Calu3 (cell line): ENCODE measurements at regions not wholly inside any gene's neighbourhood (a gene's known extent, or its start where the extent isn't known, plus 50 kb on each side); places are given as distances from the start of the nearest gene placed in this dataset.

Experiments used
- BruUV-seq: library from RNA; stranded (reverse); fragments of 400-500 nt; replicated peaks from 2 replicates; lab custom pipeline; 2021; lab: Mats Ljungman, UMichigan
- CTCF ChIA-PET: fragments of 300-600 bp; sonication (Branson Sonifier 250); formaldehyde crosslinking; loops from one replicate; lab custom pipeline; 2022; ENCODE audit warnings: antibody characterized with exemption; lab: Charles Lee
- DNase-seq: peaks from one replicate; pipeline ENCODE4 v3.0.0; 2022
- H3K27ac Mint-ChIP-seq: one replicate; pipeline ENCODE4 v1.8.0; 2022; ENCODE audit warnings: mixed read lengths; ENCODE audit not compliant: unreplicated experiment
- H3K27me3 Mint-ChIP-seq: one replicate; pipeline ENCODE4 v1.8.0; 2022; ENCODE audit warnings: mixed read lengths; ENCODE audit not compliant: unreplicated experiment
- H3K36me3 Mint-ChIP-seq: one replicate; pipeline ENCODE4 v1.8.0; 2022; ENCODE audit warnings: mild to moderate bottlenecking, moderate library complexity, mixed read lengths; ENCODE audit not compliant: insufficient read depth, unreplicated experiment
- H3K4me1 Mint-ChIP-seq: one replicate; pipeline ENCODE4 v1.8.0; 2022; ENCODE audit warnings: mild to moderate bottlenecking, low read depth, mixed read lengths; ENCODE audit not compliant: unreplicated experiment
- H3K4me3 Mint-ChIP-seq: one replicate; pipeline ENCODE4 v1.8.0; 2022; ENCODE audit warnings: mild to moderate bottlenecking, low read depth, moderate library complexity, mixed read lengths; ENCODE audit not compliant: unreplicated experiment
- H3K9me3 Mint-ChIP-seq: one replicate; pipeline ENCODE4 v1.8.0; 2022; ENCODE audit warnings: low read depth, mixed read lengths; ENCODE audit not compliant: unreplicated experiment
- intact Hi-C: fragments of 100-400 bp; cut with micrococcal nuclease; formaldehyde crosslinking; loops from one replicate; pipeline ENCODE4 v1.10.0; 2022; ENCODE audit not compliant: unreplicated experiment
- TF ChIP-seq, protein P1 (sequence below): fragments of 200-600 bp; IDR thresholded peaks from one replicate; pipeline ENCODE4 v1.8.0; 2022; ENCODE audit warnings: antibody characterized with exemption; ENCODE audit not compliant: unreplicated experiment

DNA sequence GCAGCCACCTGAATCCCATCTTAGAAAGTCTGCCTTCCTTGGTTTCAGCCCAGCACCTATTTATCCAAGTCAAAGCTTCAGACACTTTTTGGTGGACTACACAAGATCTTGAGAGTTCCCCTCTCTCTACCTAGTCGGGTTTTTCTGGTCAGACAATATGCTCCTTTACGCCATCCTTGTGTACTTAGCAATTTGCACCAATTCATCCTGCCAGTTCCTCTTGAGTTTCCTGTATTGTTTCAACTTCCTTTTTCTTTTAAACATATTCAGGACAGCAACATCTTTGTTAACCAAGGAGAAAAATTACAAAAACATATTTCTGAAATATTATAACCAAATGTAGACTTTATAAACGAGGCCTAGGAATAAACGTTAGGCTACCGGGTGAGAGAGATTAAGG, 368.2 kb upstream of the CADM1 start:
- DNase-seq = no peak
- Mint-ChIP-seq H3K4me1 (no peaks in the 10 kb centered on the region), H3K4me3 (no peak overlapping the region), H3K9me3 (peaks cover 2% of the 10 kb centered on the region), H3K36me3 (no peaks in the 10 kb centered on the region), H3K27ac (no peak overlapping the region), H3K27me3 (no peaks in the 10 kb centered on the region)
- intact Hi-C loops = no loop called here
- CTCF ChIA-PET = no interaction called here
- TF ChIP-seq, protein P1, sequence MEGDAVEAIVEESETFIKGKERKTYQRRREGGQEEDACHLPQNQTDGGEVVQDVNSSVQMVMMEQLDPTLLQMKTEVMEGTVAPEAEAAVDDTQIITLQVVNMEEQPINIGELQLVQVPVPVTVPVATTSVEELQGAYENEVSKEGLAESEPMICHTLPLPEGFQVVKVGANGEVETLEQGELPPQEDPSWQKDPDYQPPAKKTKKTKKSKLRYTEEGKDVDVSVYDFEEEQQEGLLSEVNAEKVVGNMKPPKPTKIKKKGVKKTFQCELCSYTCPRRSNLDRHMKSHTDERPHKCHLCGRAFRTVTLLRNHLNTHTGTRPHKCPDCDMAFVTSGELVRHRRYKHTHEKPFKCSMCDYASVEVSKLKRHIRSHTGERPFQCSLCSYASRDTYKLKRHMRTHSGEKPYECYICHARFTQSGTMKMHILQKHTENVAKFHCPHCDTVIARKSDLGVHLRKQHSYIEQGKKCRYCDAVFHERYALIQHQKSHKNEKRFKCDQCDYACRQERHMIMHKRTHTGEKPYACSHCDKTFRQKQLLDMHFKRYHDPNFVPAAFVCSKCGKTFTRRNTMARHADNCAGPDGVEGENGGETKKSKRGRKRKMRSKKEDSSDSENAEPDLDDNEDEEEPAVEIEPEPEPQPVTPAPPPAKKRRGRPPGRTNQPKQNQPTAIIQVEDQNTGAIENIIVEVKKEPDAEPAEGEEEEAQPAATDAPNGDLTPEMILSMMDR = no peak
- no TSS peak for BruUV-seq

GRCh38 chr11:115871161-115871760, 367.0 kb upstream of the CADM1 start:
- no peaks in the 10 kb centered on the region for H3K36me3 Mint-ChIP-seq
- intact Hi-C loops = no loop called here
- no peak for DNase-seq
- H3K27me3 Mint-ChIP-seq = no peaks in the 10 kb centered on the region
- CTCF ChIA-PET = no interaction called here
- no peak overlapping the region for H3K4me3 Mint-ChIP-seq
- BruUV-seq = no TSS peak
- H3K27ac Mint-ChIP-seq = no peak overlapping the region
- TF ChIP-seq, protein P1 = no peak
- no peaks in the 10 kb centered on the region for H3K4me1 Mint-ChIP-seq
- peaks cover 2% of the 10 kb centered on the region for H3K9me3 Mint-ChIP-seq

DNA sequence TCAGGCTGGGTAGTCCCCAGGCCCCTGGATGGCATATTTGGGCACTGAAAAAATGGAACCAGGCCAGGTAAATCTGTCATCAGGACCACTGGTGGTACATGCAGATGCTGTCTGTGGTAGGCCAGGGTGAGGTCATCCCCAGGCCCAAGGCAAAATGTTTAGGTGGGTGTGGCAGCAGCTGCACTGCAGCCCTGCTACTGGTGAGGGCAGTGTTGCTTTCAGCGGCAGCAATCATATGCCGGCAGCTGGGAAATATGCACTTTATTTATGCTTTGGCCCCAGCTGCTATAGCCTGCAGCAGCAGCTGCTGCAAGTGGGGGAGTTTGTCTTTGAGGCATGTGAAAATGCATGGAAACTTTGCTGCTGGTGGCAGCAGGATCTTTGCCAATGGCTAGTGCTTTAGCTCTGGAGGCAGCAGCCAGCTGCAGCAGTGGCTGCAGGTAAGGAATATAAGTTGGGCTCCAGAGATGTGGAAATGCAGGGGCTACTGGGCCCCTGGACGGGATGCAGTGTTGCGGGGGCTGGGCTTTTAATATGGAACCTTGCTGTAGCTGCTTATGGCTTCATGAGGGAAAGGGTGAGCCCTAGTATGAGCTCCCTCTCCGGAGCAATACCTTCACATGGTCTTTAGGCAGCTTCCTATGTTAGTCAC, 365.7 kb upstream of the CADM1 start:
- no TSS peak for BruUV-seq
- Mint-ChIP-seq H3K4me1 (no peaks in the 10 kb centered on the region), H3K27me3 (no peaks in the 10 kb centered on the region), H3K4me3 (no peak overlapping the region), H3K36me3 (no peaks in the 10 kb centered on the region), H3K27ac (no peak overlapping the region), H3K9me3 (peaks cover 2% of the 10 kb centered on the region)
- intact Hi-C loops = no loop called here
- no peak for DNase-seq
- CTCF ChIA-PET = no interaction called here
- TF ChIP-seq, protein P1 = no peak

GRCh38 chr11:115869131-115869530, 364.9 kb upstream of the CADM1 start:
- TF ChIP-seq, protein P1 = no peak
- DNase-seq = no peak
- CTCF ChIA-PET = no interaction called here
- intact Hi-C loops = no loop called here
- no TSS peak for BruUV-seq
- Mint-ChIP-seq H3K4me1 (no peaks in the 10 kb centered on the region), H3K36me3 (no peaks in the 10 kb centered on the region), H3K27ac (no peak overlapping the region), H3K9me3 (peaks cover 2% of the 10 kb centered on the region), H3K4me3 (no peak overlapping the region), H3K27me3 (no peaks in the 10 kb centered on the region)
